Activated T-cell treated with anti-CD3 and anti-CD28 coated beads for 48 hours (primary cell): ENCODE measurements at regions not wholly inside any gene's neighbourhood (a gene's known extent, or its start where the extent isn't known, plus 50 kb on each side); places are given as distances from the start of the nearest gene placed in this dataset.
A peak's percentile ranks its signal among the peaks of the same experiment; 100 is the strongest.

Experiments used
- DNase-seq: peaks from one replicate; pipeline ENCODE4 v3.0.0-alpha.2; 2020; ENCODE audit warnings: low read depth

GRCh38 chr17:73694491-73694890 lies 50.2 kb upstream of the SDK2 start:
- DNase-seq: no peak

- DNase-seq: no peak
Measured at GRCh38 chr17:73695035-73695738, 50.9 kb upstream of the SDK2 start.

GRCh38 chr17:73696251-73696650 lies 52.0 kb upstream of the SDK2 start:
- DNase-seq: no peak

- DNase-seq: no peak
Measured at GRCh38 chr17:73697872-73698271, 53.6 kb upstream of the SDK2 start.

GRCh38 chr17:73698966-73699365 lies 54.7 kb upstream of the SDK2 start:
- no peak for DNase-seq

GRCh38 chr17:73701701-73702100 lies 57.5 kb upstream of the SDK2 start:
- DNase-seq: no peak

GRCh38 chr17:73703192-73703591 lies 58.9 kb upstream of the SDK2 start:
- no peak for DNase-seq

GRCh38 chr17:73703917-73704316 lies 59.7 kb upstream of the SDK2 start:
- no peak for DNase-seq

GRCh38 chr17:73705594-73705993 lies 61.3 kb upstream of the SDK2 start:
- DNase-seq: no peak

GRCh38 chr17:73706428-73706827 lies 62.2 kb upstream of the SDK2 start:
- DNase-seq: no peak

GRCh38 chr17:73706858-73707257 lies 62.6 kb upstream of the SDK2 start:
- DNase-seq: no peak

GRCh38 chr17:73707358-73707757 lies 63.1 kb upstream of the SDK2 start:
- no peak for DNase-seq

- peak; percentile 47 for DNase-seq
Measured at GRCh38 chr17:73710095-73710592, 65.9 kb upstream of the SDK2 start.

GRCh38 chr17:73711184-73711583 lies 66.9 kb upstream of the SDK2 start:
- no peak for DNase-seq

GRCh38 chr17:73711916-73712315 lies 67.7 kb upstream of the SDK2 start:
- DNase-seq: no peak

- DNase-seq: no peak
Measured at GRCh38 chr17:73713136-73713535, 68.9 kb upstream of the SDK2 start.

GRCh38 chr17:73715769-73716168 lies 71.5 kb upstream of the SDK2 start:
- no peak for DNase-seq

GRCh38 chr17:73717690-73718089 lies 73.4 kb upstream of the SDK2 start:
- no peak for DNase-seq

- DNase-seq: no peak
Measured at GRCh38 chr17:73718362-73718761, 74.1 kb upstream of the SDK2 start.

GRCh38 chr17:73718912-73719311 lies 74.7 kb upstream of the SDK2 start:
- DNase-seq: no peak

- no peak for DNase-seq
Measured at GRCh38 chr17:73719588-73720071, 75.4 kb upstream of the SDK2 start.

- no peak for DNase-seq
Measured at GRCh38 chr17:73720187-73720834, 76.1 kb upstream of the SDK2 start.

- no peak for DNase-seq
Measured at GRCh38 chr17:73722165-73722564, 77.9 kb upstream of the SDK2 start.

- DNase-seq: no peak
Measured at GRCh38 chr17:73723317-73723716, 79.1 kb upstream of the SDK2 start.
